SU-DHL-6 (cell line): ENCODE measurements at regions not wholly inside any gene's neighbourhood (a gene's known extent, or its start where the extent isn't known, plus 50 kb on each side); places are given as distances from the start of the nearest gene placed in this dataset.

Experiments
- EZH2phosphoT487 ChIP-seq: fragments of 200-600 bp; sonication (generic), shearing (Covaris generic); conservative IDR thresholded peaks from 2 replicates; pipeline ENCODE4 v1.6.1; 2018; ENCODE audit warnings: mild to moderate bottlenecking, antibody characterized with exemption, low read length, moderate library complexity, mixed read lengths
- TF ChIP-seq, protein P1 (sequence below): fragments of 200-600 bp; sonication (generic); IDR thresholded peaks from one replicate; pipeline ENCODE4 v1.5.1; 2017; ENCODE audit warnings: antibody characterized with exemption, mild to moderate bottlenecking, low read length, moderate library complexity; ENCODE audit not compliant: insufficient read depth, poor library complexity, severe bottlenecking

GRCh38 chr10:3524086-3524960 is 260.7 kb downstream of the KLF6 start:
- TF ChIP-seq, protein P1, sequence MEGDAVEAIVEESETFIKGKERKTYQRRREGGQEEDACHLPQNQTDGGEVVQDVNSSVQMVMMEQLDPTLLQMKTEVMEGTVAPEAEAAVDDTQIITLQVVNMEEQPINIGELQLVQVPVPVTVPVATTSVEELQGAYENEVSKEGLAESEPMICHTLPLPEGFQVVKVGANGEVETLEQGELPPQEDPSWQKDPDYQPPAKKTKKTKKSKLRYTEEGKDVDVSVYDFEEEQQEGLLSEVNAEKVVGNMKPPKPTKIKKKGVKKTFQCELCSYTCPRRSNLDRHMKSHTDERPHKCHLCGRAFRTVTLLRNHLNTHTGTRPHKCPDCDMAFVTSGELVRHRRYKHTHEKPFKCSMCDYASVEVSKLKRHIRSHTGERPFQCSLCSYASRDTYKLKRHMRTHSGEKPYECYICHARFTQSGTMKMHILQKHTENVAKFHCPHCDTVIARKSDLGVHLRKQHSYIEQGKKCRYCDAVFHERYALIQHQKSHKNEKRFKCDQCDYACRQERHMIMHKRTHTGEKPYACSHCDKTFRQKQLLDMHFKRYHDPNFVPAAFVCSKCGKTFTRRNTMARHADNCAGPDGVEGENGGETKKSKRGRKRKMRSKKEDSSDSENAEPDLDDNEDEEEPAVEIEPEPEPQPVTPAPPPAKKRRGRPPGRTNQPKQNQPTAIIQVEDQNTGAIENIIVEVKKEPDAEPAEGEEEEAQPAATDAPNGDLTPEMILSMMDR = no peak
- TF ChIP-seq EZH2phosphoT487 = no peak
